ENCODE measurements at regions not wholly inside any gene's neighbourhood (a gene's known extent, or its start where the extent isn't known, plus 50 kb on each side); places are given as distances from the start of the nearest gene placed in this dataset.

- H2AFZ ChIP-seq: no peak overlapping the region
- no peaks in the 10 kb centered on the region for H3K79me2 ChIP-seq
- H3K4me2 ChIP-seq (ENCODE audit: low read length): no peak overlapping the region
- H3K4me1 ChIP-seq: no peaks in the 10 kb centered on the region
- no peaks in the 10 kb centered on the region for H3K36me3 ChIP-seq (ENCODE audit: control insufficient read depth, insufficient read depth, low read length)
- H3K9ac ChIP-seq: no peak overlapping the region
- H3K4me3 ChIP-seq (ENCODE audit: low read depth, low read length): no peak overlapping the region
- no peaks in the 10 kb centered on the region for H3K27me3 ChIP-seq (ENCODE audit: control insufficient read depth, insufficient read depth, low read length)
- TF ChIP-seq CTCF (IDR thresholded peaks at IDR 0.05): no peak
- H3K27ac ChIP-seq: no peak overlapping the region
- no peaks in the 10 kb centered on the region for H3K9me3 ChIP-seq (ENCODE audit: control insufficient read depth, low read length)
Measured at GRCh38 chr15:35209838-35210237, 124.7 kb upstream of the NANOGP8 start.

GRCh38 chr15:35208353-35208752, 123.3 kb upstream of the NANOGP8 start:
- Histone ChIP-seq H3K9me3 (ENCODE audit: control insufficient read depth, low read length) (no peaks in the 10 kb centered on the region), H3K9ac (no peak overlapping the region), H3K27me3 (ENCODE audit: control insufficient read depth, insufficient read depth, low read length) (no peaks in the 10 kb centered on the region), H3K79me2 (no peaks in the 10 kb centered on the region), H3K4me3 (ENCODE audit: low read depth, low read length) (no peak overlapping the region), H3K36me3 (ENCODE audit: control insufficient read depth, insufficient read depth, low read length) (no peaks in the 10 kb centered on the region), H3K27ac (no peak overlapping the region), H3K4me2 (ENCODE audit: low read length) (no peak overlapping the region), H3K4me1 (no peaks in the 10 kb centered on the region), H2AFZ (no peak overlapping the region)
- TF ChIP-seq CTCF (IDR thresholded peaks at IDR 0.05): no peak

- H3K9ac ChIP-seq: no peak overlapping the region
- no peak overlapping the region for H3K4me3 ChIP-seq (ENCODE audit: low read depth, low read length)
- no peak overlapping the region for H3K27ac ChIP-seq
- no peak overlapping the region for H2AFZ ChIP-seq
- no peaks in the 10 kb centered on the region for H3K79me2 ChIP-seq
- no peaks in the 10 kb centered on the region for H3K36me3 ChIP-seq (ENCODE audit: control insufficient read depth, insufficient read depth, low read length)
- H3K4me1 ChIP-seq: no peaks in the 10 kb centered on the region
- no peaks in the 10 kb centered on the region for H3K9me3 ChIP-seq (ENCODE audit: control insufficient read depth, low read length)
- H3K4me2 ChIP-seq (ENCODE audit: low read length): no peak overlapping the region
- no peaks in the 10 kb centered on the region for H3K27me3 ChIP-seq (ENCODE audit: control insufficient read depth, insufficient read depth, low read length)
- TF ChIP-seq CTCF (IDR thresholded peaks at IDR 0.05): no peak
Measured at GRCh38 chr15:35206060-35206675, 121.1 kb upstream of the NANOGP8 start.

GRCh38 chr15:35198197-35198596, 113.1 kb upstream of the NANOGP8 start:
- H3K4me3 ChIP-seq (ENCODE audit: low read depth, low read length): no peak overlapping the region
- no peaks in the 10 kb centered on the region for H3K36me3 ChIP-seq (ENCODE audit: control insufficient read depth, insufficient read depth, low read length)
- no peaks in the 10 kb centered on the region for H3K79me2 ChIP-seq
- no peak overlapping the region for H3K27ac ChIP-seq
- H3K4me2 ChIP-seq (ENCODE audit: low read length): no peak overlapping the region
- H3K27me3 ChIP-seq (ENCODE audit: control insufficient read depth, insufficient read depth, low read length): no peaks in the 10 kb centered on the region
- no peak overlapping the region for H3K9ac ChIP-seq
- H3K4me1 ChIP-seq: no peaks in the 10 kb centered on the region
- no peaks in the 10 kb centered on the region for H3K9me3 ChIP-seq (ENCODE audit: control insufficient read depth, low read length)
- no peak for TF ChIP-seq CTCF (IDR thresholded peaks at IDR 0.05)
- no peak overlapping the region for H2AFZ ChIP-seq

GRCh38 chr15:35197754-35198153, 112.7 kb upstream of the NANOGP8 start:
- H3K36me3 ChIP-seq (ENCODE audit: control insufficient read depth, insufficient read depth, low read length): no peaks in the 10 kb centered on the region
- H2AFZ ChIP-seq: no peak overlapping the region
- no peak overlapping the region for H3K9ac ChIP-seq
- H3K27ac ChIP-seq: no peak overlapping the region
- no peaks in the 10 kb centered on the region for H3K79me2 ChIP-seq
- H3K4me1 ChIP-seq: no peaks in the 10 kb centered on the region
- no peak overlapping the region for H3K4me3 ChIP-seq (ENCODE audit: low read depth, low read length)
- no peaks in the 10 kb centered on the region for H3K27me3 ChIP-seq (ENCODE audit: control insufficient read depth, insufficient read depth, low read length)
- no peak for TF ChIP-seq CTCF (IDR thresholded peaks at IDR 0.05)
- H3K9me3 ChIP-seq (ENCODE audit: control insufficient read depth, low read length): no peaks in the 10 kb centered on the region
- H3K4me2 ChIP-seq (ENCODE audit: low read length): no peak overlapping the region
